Inflammatory macrophage treated with lipopolysaccharide for 4 hours (primary cell): ENCODE measurements at regions not wholly inside any gene's neighbourhood (a gene's known extent, or its start where the extent isn't known, plus 50 kb on each side); places are given as distances from the start of the nearest gene placed in this dataset.
"Not testable (repeated sequence)": the region's sequence is repeated elsewhere in the genome, so short reads cannot be mapped to it uniquely, and the experiment has no call there.

Experiments
- DNase-seq: peaks from one replicate; pipeline ENCODE4 v3.0.0-alpha.2; 2020

DNA sequence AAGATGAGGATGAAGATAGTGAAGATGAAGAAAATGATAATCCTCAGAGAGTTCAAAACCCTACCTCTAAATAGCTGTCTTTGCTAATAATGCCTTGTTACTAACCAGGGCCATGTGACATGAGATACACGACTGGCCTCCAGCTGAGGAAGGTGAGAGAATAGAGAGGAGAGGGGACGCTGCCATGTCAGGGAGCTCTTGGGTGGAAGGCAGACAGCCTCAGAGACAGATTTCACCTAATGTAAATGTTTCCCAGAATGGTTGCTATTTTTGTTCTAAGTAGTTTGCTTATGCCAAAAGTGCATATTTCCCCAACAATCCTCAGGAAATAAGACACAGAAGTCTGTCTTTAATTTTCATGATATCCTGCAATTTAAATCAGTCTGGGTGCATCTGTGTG lies 138.4 kb downstream of the ELOVL4 start:
- no peak for DNase-seq

DNA sequence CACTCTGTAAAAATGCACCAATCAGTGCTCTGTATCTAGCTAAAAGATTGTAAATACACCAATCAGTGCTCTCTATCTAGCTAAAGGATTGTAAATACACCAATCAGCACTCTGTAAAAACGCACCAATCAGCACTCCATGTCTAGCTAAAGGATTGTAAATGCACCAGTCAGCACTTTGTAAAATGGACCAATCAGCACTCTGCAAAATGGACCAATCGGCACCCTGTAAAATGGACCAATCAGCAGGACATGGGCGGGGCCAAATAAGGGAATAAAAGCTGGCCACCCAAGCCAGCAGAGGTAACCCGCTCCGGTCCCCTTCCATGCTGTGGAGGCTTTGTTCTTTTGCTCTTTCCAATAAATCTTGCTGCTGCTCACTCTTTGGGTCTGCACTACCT lies 140.7 kb downstream of the ELOVL4 start:
- DNase-seq = not testable (repeated sequence)

DNA sequence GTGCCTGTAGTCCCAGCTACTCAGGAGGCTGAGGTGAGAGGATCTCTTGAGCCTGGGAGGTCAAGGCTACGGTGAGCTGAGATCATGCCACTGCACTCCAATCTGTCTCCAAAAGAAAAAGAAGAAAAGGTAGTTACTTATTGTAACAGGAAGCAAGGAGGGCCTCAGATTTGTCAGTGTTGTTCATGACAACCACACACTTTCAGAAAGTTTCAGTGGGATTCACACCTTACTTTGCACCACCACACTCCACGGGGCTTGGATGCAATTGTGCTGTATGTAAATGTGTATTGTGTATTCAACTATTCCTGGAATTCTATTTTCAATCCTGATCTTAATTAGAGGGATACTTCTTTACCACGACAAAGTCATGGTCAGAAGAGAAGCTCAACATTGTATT lies 142.6 kb downstream of the ELOVL4 start:
- no peak for DNase-seq

DNA sequence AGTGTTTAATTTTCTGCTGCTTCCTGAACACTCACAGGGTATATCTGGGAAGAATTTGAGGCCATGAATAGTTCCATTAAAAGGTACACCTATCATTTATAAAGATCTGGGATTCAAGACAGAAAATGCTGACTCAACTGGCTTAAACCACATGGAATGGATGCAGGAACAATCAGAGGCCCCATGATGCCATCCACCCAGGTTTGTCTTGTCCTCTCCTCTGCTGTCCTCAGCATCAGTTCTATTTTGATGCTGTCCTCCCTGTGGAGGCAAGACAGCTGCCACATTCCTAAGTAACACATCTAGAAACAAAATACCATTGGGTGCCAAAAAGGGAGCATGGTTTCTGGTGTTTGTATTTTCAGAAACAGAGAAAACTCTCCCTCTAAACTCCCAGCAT lies 143.4 kb downstream of the ELOVL4 start:
- DNase-seq = no peak

DNA sequence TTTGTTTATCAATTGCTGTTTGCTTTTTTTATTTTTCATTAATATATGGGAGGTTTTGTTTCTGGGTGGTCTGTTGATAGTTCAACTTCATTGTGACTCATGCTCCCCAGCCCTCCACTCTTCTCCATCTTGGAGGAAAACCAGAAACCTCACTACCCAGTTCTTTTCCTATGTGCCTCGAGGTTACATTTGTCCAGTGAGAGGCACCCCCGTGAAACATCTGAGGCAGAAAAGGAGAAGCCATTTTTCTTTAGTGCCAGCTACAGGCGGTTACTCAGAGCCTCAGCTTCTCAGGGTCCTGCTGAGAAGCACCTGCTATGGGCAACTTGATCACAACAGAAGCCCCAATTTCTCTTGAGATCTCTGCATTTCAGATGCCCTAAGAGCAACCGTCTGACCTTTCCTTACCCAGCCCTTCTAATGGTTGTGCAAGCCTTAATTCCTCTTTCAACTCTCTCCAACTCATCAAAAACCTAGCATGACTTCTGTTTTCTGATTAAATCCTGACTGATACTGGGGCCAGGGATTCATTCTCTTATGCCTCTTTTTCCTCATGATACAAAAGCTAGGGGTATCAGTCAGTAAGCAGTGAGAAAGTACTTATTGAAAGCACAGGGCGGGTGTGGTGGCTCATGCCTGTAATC lies 144.6 kb downstream of the ELOVL4 start:
- peak; percentile 76 for DNase-seq

DNA sequence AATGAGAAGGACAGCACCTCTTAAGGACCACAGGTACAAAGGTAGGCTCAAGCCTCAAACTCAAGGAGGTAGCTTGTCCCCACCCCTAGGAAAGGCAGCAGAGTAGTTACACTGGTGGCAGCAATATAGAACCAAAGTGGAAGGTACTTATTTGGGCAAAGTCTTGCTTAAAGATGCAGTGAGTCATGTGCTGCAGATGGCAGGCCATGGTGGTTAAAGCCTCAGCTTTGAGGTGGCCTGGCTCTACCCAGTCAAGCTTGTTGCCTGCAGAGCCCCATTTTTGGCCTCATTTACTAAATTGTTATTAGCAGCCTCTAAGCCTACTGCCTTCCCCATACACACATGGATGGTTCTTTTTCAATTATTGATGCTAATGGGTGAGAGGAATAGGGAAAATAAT lies 146.0 kb downstream of the ELOVL4 start:
- no peak for DNase-seq

DNA sequence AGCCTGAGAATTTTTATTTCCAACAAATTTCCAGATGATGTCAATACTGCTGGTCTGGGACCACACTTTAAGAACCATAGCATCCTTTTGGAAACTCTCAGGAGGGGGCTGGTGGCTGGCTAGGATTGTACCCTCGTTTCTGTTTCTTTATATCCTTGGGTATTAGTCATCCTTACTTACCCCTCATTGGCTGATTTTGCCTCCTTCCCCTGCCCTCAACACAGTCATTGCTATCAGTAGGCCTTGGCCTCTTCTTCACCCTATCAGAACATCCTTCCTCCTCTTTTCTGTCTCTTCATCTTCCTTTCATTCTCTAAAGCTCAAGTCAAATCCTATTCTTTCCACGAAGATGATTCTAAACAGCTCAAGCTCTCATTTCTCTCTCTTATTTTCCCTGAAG lies 148.5 kb downstream of the ELOVL4 start:
- DNase-seq = no peak

DNA sequence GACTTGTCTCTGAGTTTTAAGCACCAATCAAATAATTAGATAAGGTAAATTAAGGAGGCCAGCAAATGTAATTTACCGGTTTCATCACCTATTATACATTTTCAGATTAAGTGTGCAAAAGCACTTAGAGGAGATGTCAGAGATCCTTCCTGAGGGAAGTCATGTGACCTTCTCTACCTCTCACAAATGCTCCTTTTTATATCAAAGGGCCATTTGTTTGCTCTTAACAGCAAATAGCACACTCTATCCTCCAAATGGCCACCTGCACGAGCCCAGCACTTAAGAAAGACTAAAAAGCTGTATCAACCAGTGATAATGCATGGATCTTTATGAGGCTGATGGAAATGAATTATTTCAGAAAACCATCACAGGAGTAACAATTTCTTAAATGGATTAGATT lies 149.4 kb downstream of the ELOVL4 start:
- DNase-seq = no peak

DNA sequence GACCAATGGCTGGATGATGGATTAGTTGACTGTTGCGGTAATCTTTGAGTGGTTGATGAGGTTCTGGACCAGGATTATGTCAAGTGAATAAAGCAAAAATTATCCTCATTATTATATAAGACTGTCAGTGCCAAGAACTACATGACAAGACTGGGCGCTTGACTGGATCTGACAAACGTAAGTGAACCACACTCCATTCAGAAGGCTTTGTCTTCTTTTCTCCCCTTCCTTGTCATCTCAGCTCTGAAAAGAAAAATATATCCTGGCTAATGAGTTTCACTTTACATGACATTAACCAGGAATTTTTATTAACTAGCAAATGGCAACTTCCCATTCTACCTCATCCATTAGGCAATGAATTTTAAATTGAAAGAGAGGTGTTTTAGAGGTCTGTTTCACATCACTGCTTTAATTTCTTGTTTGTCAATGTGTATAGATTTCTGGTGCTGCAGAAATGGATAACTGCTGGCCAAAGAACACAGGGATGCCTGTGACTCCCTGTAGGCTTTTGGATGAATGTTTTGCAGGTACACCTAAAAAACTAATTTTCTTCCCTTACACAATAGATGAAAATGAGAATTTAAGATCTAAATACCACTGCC lies 150.1 kb downstream of the ELOVL4 start:
- DNase-seq = no peak

DNA sequence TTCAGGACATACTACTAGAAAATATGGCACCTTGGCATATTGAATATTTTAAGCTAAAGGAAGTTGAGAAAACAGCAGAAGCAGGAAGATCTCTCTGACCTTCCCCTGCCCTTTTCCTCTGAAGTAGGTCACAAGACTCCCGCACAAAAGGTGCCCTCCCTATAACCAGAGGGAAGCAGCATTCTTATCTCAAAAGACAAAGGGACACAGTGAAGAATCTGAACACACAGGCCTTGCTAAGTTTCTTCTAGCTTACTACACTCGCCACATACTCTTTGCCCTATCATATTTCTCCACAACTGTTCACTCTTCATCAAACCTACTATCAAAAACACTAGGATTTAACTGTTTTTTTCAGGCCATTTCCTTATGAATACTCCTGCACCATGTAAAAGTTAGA lies 151.2 kb downstream of the ELOVL4 start:
- no peak for DNase-seq

DNA sequence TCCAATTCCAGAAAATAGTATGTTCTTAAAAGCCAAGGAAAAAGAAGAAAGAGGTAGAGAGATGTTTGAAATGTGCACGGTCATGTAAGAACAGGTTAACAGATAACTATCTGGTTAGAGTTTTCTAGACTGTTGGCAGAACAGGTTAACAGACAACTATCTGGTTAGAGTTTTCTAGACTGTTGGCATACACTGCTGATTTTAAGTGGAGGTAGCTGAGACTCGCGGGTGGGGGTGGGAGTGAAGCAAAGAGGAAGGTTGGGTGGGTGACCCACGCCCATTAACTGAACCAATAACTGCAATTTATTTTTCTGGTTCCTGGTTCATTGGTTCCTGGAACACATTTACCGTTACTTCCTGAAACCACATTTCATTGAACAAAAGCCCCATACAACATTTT lies 157.5 kb downstream of the ELOVL4 start:
- no peak for DNase-seq

DNA sequence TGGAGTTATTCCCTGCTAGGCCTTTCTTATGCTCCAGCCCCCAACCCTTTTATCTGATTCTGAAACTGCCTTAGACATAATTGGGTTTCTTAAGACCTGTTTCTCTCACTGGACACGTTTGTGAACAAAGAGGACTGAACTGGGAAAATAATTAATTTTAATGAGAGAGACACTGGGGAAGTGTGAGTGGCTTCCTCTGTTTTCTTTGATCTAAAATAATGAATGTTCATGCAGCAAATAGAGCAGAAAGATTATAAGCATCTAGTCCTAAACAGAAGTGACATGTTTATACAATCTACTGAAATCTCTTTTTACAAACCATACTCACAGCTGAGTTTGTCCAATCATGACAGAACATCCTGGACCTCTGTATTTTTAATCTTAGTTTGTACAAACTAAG lies 157.6 kb downstream of the SH3BGRL2 start:
- DNase-seq = no peak

DNA sequence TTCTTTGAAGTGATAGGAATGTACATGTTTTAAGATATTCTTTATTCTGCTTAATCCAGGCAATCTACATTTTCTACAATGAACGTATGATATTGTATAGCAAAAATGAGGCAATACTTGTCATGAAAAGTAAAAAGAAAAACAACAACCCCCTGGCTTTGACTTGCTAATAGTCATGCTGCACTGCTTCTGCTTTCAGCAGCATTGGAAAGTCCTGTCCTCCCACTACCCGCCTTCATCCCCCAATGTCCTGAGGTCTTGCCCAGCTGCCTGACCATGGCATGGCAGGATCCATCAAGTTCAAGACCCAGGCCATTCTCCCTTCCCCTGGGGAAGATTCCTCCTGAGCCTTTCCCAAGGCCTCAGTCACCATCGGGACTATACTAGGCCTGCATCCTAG lies 156.5 kb downstream of the SH3BGRL2 start:
- peak; percentile 86 for DNase-seq

DNA sequence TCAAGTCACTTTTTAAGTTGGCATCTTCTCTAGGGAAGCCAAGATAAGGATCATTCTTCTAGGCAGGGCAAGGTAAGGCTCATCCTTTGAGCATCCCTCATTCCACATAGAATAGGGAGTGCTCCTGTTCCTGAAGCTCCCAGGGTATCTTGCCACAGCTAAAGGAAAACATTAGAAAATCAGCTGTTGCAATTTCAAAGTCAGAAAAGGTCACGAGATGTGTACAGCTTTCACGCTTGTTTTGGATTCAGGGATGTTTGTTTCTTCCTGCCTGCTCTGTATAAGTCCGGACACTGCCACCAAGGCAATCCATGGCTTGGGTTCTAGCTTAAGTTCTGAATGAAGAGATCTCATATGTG lies 153.2 kb downstream of the SH3BGRL2 start:
- no peak for DNase-seq

DNA sequence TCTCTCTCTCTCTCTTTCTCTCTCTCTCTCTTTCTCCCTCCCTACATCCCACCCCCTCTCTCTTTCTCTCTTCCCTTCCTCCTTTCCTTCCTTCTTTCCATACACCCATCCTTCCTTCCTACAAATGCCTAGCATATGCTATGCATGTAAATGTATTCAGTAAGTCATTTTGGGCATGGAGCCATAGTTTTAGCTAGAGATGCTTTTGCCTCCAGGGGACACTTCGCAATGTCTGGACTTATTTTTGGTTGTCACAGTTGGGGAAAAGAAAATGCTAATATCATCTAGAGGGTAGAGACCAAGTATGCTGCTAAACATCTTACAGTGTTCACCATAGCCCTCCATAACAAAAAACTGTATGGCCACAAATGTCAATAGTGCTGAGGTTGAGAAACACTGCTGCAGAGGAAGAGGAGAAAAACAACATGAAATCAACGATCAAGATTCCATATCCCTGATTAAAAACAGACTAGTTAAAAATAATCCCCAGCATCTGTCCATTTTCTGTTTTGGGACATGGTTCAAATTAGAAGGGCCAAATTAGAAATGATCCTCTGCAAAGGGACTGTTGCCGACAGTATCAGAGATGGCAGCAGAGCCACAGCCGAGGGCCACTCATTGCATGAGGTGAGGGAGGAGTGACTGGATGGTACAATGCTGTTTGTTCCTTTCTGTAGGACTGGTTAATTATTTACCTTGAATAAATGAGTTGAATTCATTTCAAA lies 152.7 kb downstream of the SH3BGRL2 start:
- DNase-seq = no peak

DNA sequence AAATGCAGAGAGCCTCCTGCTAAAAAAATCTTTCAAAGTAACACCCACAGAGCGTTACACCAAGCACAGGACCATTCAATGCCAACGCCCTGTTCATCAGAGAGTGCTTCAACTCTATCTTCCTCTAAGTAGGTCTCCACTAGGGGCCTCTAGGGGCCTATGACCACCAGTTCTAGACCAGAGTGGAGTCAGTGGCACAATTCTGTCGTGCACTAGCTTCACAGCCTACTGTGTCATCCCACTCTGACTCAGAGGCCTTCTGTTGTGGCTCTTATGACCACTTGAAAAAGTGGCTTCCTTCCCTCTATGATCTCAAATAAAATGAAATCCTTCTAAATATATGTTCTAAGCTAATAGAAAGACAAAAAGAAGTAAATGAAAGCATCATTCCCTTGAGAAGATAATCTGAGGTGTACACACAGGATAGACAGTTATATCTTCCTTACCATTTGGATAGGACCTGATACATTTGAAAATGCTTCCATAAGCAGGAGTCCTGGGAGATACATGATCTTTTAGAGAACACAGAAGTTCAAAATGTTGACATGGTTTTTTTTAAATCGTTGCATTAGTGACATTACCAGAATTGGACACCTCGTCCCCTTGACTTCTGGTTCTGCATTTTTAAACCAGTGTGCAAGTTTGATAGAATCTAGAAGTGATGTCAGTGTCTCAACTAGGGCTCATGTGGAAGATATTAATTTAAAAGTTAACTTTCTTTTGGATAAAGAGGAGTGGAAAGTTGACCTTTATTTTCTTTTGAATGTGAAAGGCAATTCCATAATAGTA lies 151.9 kb downstream of the SH3BGRL2 start:
- DNase-seq = peak; percentile 88

DNA sequence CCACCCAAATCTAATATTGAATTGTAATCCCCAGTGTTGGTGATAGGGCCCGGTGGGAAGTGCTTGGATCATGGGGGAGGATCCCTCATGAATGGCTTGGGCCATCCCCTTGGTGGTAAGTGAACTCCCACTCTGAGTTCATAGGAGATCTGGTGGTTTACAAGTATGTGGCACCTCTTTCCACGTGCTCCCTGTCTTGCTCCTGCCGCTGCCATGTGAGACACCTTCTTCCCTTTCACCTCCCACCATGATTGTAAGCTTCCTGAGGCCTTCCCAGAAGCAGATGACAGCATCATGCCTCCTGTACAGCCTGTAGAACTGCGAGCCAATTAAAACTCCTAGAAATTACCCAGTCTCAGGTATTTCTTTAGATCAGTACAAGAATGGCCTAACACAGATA lies 150.8 kb downstream of the SH3BGRL2 start:
- no peak for DNase-seq

DNA sequence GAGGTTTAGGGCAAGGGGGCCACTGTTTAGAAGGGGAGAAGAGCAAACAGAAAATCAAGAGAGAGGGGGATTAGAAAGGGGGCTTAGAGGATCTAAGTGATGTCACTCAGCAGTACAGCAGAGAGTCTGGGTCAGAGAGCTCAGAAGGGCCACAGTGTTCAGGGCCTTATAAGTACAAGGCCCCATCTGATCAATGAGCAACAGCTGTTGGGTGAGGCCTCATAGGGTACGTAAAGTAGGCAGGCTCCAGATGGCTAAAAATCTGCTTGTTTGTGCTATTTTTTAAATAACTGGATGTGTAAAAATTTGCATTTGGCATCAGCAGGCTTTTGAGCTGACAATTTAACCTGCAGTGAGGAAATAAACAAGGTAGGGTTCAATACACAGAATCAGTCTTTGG lies 149.8 kb downstream of the SH3BGRL2 start:
- no peak for DNase-seq

DNA sequence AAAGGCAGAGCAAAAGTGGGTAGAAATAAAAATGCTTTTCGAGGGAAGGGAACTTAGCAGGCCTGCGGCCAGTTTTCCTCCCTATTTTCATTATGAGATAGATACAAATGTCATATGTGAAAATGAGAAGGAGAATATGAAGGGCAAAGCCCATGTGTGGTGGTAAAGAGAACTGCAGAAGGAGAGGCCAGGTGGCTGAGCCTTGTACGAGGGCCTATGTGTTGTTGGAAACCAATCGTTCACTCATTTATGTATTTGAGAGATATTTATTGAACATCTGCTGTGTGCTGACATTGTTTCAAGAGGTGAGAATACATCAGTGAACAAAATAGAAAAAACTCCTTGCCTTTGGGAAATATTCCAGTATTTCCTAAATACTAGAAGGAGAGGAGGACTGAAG lies 147.7 kb downstream of the SH3BGRL2 start:
- DNase-seq = no peak

DNA sequence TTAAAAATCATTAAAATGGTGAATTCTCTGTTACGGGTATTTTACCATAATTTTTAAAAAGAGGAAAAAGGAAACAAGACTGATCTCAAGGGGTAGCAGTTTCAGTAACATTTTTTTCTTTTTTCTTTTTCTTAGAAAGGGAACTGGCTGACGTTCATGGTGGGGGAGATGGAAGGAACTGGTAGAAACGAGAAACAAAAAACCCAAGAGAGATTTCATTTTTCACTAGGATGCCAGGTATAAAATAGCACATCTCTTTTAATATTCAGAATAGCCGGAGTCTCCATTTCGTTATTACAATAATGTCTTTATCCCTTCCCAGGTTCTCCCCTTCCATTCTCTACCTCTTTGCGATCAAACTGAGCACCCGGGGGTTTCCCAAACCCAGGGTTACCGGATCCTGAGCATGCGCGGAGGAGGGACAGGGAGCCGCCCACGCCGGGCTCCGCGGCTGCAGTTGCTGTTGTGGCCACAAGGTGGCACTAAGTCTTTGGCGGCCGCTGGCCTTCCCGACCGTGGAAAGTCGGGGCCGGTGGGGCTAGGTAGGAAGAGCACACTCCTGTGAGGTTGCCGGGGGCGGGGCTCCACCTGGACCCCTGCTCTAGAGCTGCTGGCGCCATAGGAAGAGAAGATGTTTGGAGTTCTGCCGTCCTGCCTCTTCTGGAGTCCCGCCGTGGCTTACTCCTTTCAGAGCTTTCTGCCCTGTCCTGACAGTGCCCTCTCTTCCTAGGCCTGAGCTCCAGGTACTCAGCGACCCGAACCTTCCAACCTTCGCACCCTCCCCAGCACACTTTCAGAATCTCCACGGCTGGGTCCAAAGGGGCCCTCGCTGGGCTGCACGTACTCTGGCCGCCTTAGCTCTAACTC lies 146.8 kb downstream of the SH3BGRL2 start:
- DNase-seq = peak; percentile 88

DNA sequence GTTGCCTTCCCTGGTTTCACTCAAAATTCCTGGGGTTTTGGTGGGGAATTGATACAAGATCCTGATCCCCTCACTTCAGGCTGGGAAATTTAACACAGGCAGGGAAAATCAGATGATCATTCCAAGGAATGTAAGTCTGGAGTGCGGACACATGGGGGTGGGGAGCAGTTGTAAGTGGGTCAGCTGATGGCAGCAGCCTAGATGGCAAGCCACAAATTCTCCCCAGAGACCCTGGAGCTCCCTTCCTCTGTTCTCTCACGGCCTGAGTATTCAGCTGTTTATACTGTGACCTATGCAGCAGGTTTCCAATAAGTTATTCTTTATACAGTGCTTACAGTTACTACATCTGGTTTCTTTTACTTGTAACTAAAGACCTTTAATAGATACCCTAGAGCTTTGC lies 144.9 kb downstream of the SH3BGRL2 start:
- no peak for DNase-seq

DNA sequence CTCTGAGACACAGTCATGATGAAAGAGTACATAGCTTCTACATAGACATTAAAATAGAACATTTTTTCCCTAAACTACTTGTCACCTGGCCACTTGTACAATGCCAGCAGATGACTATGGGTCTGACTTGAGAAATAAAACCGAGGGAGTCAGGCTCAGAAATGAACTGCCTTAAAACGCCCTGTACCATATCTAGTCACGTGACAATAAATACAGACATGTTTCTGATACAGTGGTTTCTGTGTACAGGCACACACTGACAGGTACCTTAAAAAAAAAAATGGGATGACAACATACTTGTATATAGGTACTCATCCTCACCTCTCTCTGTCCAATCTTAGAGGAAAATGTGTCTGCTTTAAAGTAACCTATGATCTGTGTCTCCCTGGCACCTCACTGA lies 144.1 kb downstream of the SH3BGRL2 start:
- no peak for DNase-seq

DNA sequence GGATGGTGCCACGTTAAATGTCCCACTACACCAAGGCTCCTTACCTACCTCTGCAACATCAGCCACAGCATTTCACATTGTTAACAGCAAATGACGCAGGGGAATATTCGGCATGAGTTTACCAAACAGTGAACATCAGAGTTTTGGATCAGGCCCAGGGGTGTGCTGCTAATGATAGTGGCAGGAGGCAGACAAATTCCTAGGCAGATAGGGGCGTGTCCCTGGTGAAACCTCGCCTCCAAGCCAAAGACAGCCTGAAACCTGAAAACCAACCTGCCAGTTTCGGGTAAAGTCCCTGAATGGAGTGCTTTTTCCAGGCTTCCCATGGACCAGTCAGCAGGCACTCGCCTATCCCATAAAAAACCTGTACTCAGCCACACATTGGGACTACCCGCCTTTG lies 133.6 kb downstream of the SH3BGRL2 start:
- no peak for DNase-seq
